GM23338 (cell line): ENCODE measurements at regions not wholly inside any gene's neighbourhood (a gene's known extent, or its start where the extent isn't known, plus 50 kb on each side); places are given as distances from the start of the nearest gene placed in this dataset.

Experiments used
- ATAC-seq: fragments of 200-7000 bp; cut with Tn5 transposase; 3 replicates; pipeline ENCODE4 v1.9.1; 2020
- DNase-seq: peaks from one replicate; pipeline ENCODE4 v3.0.0-alpha.2; 2015; ENCODE audit warnings: low spot score
- H2AFZ ChIP-seq: fragments of 200-600 bp; sonication (generic); 2 replicates; pipeline ENCODE4 v1.8.0; 2016; ENCODE audit warnings: antibody characterized with exemption, mild to moderate bottlenecking, moderate library complexity
- H3F3A ChIP-seq: fragments of 200-600 bp; sonication (generic); replicated peaks from 2 replicates; pipeline ENCODE4 v1.8.0; 2017; ENCODE audit warnings: antibody characterized with exemption, mixed run types, low read depth
- H3K27ac ChIP-seq: fragments of 200-600 bp; sonication (generic); 2 replicates; pipeline ENCODE4 v1.6.1; 2016; ENCODE audit warnings: low read depth
- H3K27me3 ChIP-seq: fragments of 200-600 bp; sonication (generic); 2 replicates; pipeline ENCODE4 v1.8.0; 2016; ENCODE audit warnings: mild to moderate bottlenecking, mixed run types, moderate library complexity; ENCODE audit not compliant: insufficient read depth
- H3K36me3 ChIP-seq: fragments of 200-600 bp; sonication (generic); 2 replicates; pipeline ENCODE4 v1.8.0; 2016; ENCODE audit warnings: mild to moderate bottlenecking; ENCODE audit not compliant: insufficient read depth
- H3K4me1 ChIP-seq: fragments of 200-600 bp; sonication (generic); 2 replicates; pipeline ENCODE4 v1.8.0; 2016; ENCODE audit warnings: mild to moderate bottlenecking, moderate library complexity; ENCODE audit not compliant: insufficient read depth
- H3K4me2 ChIP-seq: fragments of 200-600 bp; sonication (generic); 2 replicates; pipeline ENCODE4 v1.7.1; 2017; ENCODE audit warnings: mixed run types
- H3K4me3 ChIP-seq: fragments of 200-600 bp; sonication (generic); 2 replicates; pipeline ENCODE4 v1.6.1; 2016; ENCODE audit warnings: mixed run types
- H3K79me2 ChIP-seq: fragments of 200-600 bp; sonication (generic); replicated peaks from 2 replicates; pipeline ENCODE4 v1.8.0; 2017; ENCODE audit warnings: mild to moderate bottlenecking; ENCODE audit not compliant: insufficient read depth
- H3K9me2 ChIP-seq: fragments of 200-600 bp; sonication (generic); 2 replicates; pipeline ENCODE4 v1.8.0; 2017; ENCODE audit not compliant: insufficient read depth
- H4K20me1 ChIP-seq: fragments of 200-600 bp; sonication (generic); replicated peaks from 2 replicates; pipeline ENCODE4 v1.8.0; 2017; ENCODE audit warnings: mild to moderate bottlenecking; ENCODE audit not compliant: insufficient read depth
- H3K27ac Mint-ChIP-seq: 2 replicates; pipeline ENCODE4 v1.8.0; 2020; ENCODE audit warnings: inconsistent platforms, mild to moderate bottlenecking, moderate library complexity, mixed read lengths
- H3K27me3 Mint-ChIP-seq: 3 replicates; pipeline ENCODE4 v1.8.0; 2022; ENCODE audit warnings: low read depth, mild to moderate bottlenecking, moderate library complexity, mixed read lengths, inconsistent platforms; ENCODE audit not compliant: insufficient read depth, poor library complexity
- H3K36me3 Mint-ChIP-seq: 3 replicates; pipeline ENCODE4 v1.8.0; 2021; ENCODE audit warnings: low read depth, mild to moderate bottlenecking, inconsistent platforms, moderate library complexity, mixed read lengths
- H3K4me1 Mint-ChIP-seq: 3 replicates; pipeline ENCODE4 v1.8.0; 2020; ENCODE audit warnings: mild to moderate bottlenecking, inconsistent platforms, mixed read lengths
- H3K4me3 Mint-ChIP-seq: 3 replicates; pipeline ENCODE4 v1.8.0; 2021; ENCODE audit warnings: moderate library complexity, mild to moderate bottlenecking, inconsistent platforms, mixed read lengths
- H3K9me3 Mint-ChIP-seq: 3 replicates; pipeline ENCODE4 v1.8.0; 2020; ENCODE audit warnings: moderate library complexity, mild to moderate bottlenecking, inconsistent platforms, mixed read lengths
- CREB1 ChIP-seq: fragments of 250-450 bp; sonication (Bioruptor Pico); IDR thresholded peaks from 2 replicates; pipeline ENCODE4 v1.5.0; 2020; ENCODE audit warnings: low read depth, mild to moderate bottlenecking, moderate library complexity
- EZH2 ChIP-seq: fragments of 200-600 bp; sonication (generic); IDR thresholded peaks from one replicate; pipeline ENCODE4 v1.8.0; 2017; ENCODE audit warnings: antibody characterized with exemption, mild to moderate bottlenecking, low read depth; ENCODE audit not compliant: unreplicated experiment
- JUNB ChIP-seq: IDR thresholded peaks from one replicate; pipeline ENCODE4 v1.6.1; 2016; ENCODE audit warnings: antibody characterized with exemption; ENCODE audit not compliant: unreplicated experiment
- NANOG ChIP-seq: IDR thresholded peaks from 2 replicates; pipeline ENCODE4 v1.6.1; 2016; ENCODE audit warnings: antibody characterized with exemption, borderline replicate concordance
- STAT1 ChIP-seq: IDR thresholded peaks from one replicate; pipeline ENCODE4 v1.6.1; 2016; ENCODE audit warnings: antibody characterized with exemption; ENCODE audit not compliant: unreplicated experiment
- ZNF114 ChIP-seq: fragments of 250-450 bp; sonication (Bioruptor Pico); IDR thresholded peaks from 2 replicates; pipeline ENCODE4 v1.5.0; 2020; ENCODE audit warnings: mild to moderate bottlenecking, moderate library complexity
- ZNF331 ChIP-seq: fragments of 250-450 bp; sonication (Bioruptor Pico); IDR thresholded peaks from 2 replicates; pipeline ENCODE4 v1.5.0; 2020; ENCODE audit warnings: low read depth, mild to moderate bottlenecking, moderate library complexity
- ZNF462 ChIP-seq: fragments of 250-450 bp; sonication (Bioruptor Pico); IDR thresholded peaks from 2 replicates; pipeline ENCODE4 v1.5.0; 2020; ENCODE audit warnings: mild to moderate bottlenecking, moderate library complexity

GRCh38 chr9:135023786-135024405 is 63.6 kb upstream of the OLFM1 start (continued):
- no peak for TF ChIP-seq ZNF462 (CRISPR knock-in tag)

GRCh38 chr9:135029463-135029862 is 58.0 kb upstream of the OLFM1 start:
- Mint-ChIP-seq H3K36me3 (no peaks in the 10 kb centered on the region), H3K4me1 (no peaks in the 10 kb centered on the region; the same call in none of the 3 replicates)
- no peak overlapping the region for H3K27ac ChIP-seq
- TF ChIP-seq STAT1 (no peak), JUNB (no peak), ZNF114 (no peak), ZNF331 (CRISPR knock-in tag) (no peak), NANOG (no peak), CREB1 (CRISPR knock-in tag) (no peak), ZNF462 (CRISPR knock-in tag) (no peak), EZH2 (no peak)

More at GRCh38 chr9:135029463-135029862, 58.0 kb upstream of the OLFM1 start:
- Histone ChIP-seq H2AFZ (no peak overlapping the region), H3K4me1 (no peaks in the 10 kb centered on the region), H3K9me2 (no peaks in the 10 kb centered on the region), H3K4me2 (no peak overlapping the region), H3K4me3 (no peak overlapping the region), H3K27me3 (no peaks in the 10 kb centered on the region), H4K20me1 (no peaks in the 10 kb centered on the region), H3F3A (no peaks in the 10 kb centered on the region), H3K79me2 (no peaks in the 10 kb centered on the region), H3K36me3 (no peaks in the 10 kb centered on the region)
- no peak for DNase-seq
- peaks cover 7% of the 10 kb centered on the region for H3K27me3 Mint-ChIP-seq
- ATAC-seq = no peak
- H3K4me3 Mint-ChIP-seq = no peak overlapping the region
- H3K27ac Mint-ChIP-seq = no peak overlapping the region
- H3K9me3 Mint-ChIP-seq = peaks cover 5% of the 10 kb centered on the region
